PC-9 (cell line): ENCODE measurements at regions not wholly inside any gene's neighbourhood (a gene's known extent, or its start where the extent isn't known, plus 50 kb on each side); places are given as distances from the start of the nearest gene placed in this dataset.

ENCODE experiments used
- CTCF ChIP-seq: fragments of 200-600 bp; sonication (generic); conservative IDR thresholded peaks from 2 replicates; pipeline ENCODE4 v1.6.1; 2017; ENCODE audit warnings: mixed run types, antibody characterized with exemption, mild to moderate bottlenecking, moderate library complexity
- EZH2 ChIP-seq: fragments of 200-600 bp; sonication (generic); IDR thresholded peaks from 2 replicates; pipeline ENCODE4 v1.8.0; 2017; ENCODE audit warnings: antibody characterized with exemption, low read depth

- TF ChIP-seq CTCF (no peak), EZH2 (no peak)
These were observed 372.0 kb downstream of the NEK10 start for GRCh38 chr3:26997226-26997625.
